PC-3 (cell line): ENCODE measurements at regions not wholly inside any gene's neighbourhood (a gene's known extent, or its start where the extent isn't known, plus 50 kb on each side); places are given as distances from the start of the nearest gene placed in this dataset.

Source experiments
- CTCF ChIP-seq: fragments of 300-600 bp; sonication (generic); conservative IDR thresholded peaks from 2 replicates; pipeline ENCODE4 v1.5.1; 2017; ENCODE audit warnings: antibody characterized with exemption, low read depth, mild to moderate bottlenecking, low read length
- EZH2 ChIP-seq: fragments of 300-600 bp; sonication (generic); IDR thresholded peaks from one replicate; pipeline ENCODE4 v1.6.1; 2017; ENCODE audit warnings: antibody characterized with exemption, mild to moderate bottlenecking, low read length; ENCODE audit not compliant: unreplicated experiment
- EZH2phosphoT487 ChIP-seq: fragments of 300-600 bp; sonication (generic); IDR thresholded peaks from 2 replicates; pipeline ENCODE4 v1.6.1; 2018; ENCODE audit warnings: mild to moderate bottlenecking, antibody characterized with exemption, low read length, borderline replicate concordance

DNA sequence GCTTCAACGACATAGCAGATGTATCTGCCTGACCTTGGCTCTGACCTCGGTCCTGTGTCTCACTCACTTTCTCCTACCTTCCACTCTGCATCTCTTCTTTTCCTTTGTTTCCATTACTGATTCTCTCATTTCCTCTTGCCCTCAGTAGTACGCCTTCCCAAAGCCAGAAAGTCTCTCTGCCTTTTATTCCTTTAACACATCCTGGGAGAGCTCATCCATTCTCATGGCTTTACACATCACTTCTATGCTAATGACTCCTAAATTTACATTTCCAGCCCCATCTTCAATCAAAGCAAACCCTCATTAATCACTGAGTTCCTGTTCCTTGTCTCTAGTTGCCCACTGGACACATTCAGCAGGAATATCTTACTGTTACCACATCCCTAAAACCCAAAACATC lies 938.6 kb downstream of the NTRK3 start:
- no peak for TF ChIP-seq CTCF
- no peak for TF ChIP-seq EZH2phosphoT487
- no peak for TF ChIP-seq EZH2
